CD4-positive, alpha-beta T cell treated with Interleukin-10 for 1 hour (primary cell): ENCODE measurements at regions not wholly inside any gene's neighbourhood (a gene's known extent, or its start where the extent isn't known, plus 50 kb on each side); places are given as distances from the start of the nearest gene placed in this dataset.

Experiments used
- DNase-seq: peaks from one replicate; pipeline ENCODE4 v3.0.0-alpha.2; 2020

GRCh38 chr14:39847194-39847593 lies 415.0 kb upstream of the FBXO33 start:
- no peak for DNase-seq

GRCh38 chr14:39843881-39844280 lies 411.6 kb upstream of the FBXO33 start:
- DNase-seq, result no peak

DNA sequence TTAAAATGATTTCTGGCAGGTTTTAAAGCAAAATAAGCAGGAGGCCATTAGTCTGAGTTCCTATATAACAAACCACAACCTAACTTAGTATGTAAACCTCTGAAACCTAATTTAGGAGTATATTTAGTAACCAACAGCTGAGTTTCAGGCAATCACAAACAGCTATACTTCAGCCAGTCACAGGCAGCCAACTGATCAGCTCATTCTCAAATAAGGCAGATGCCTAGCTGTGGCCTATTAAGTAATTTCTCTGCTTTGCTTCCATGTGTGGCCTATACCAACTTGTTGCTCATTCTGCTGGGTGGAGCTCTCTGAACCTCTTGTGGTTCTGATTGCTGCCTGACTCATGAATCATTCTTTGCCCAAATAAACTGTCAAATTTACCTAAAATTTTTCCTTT lies 408.9 kb upstream of the FBXO33 start:
- DNase-seq, result no peak

DNA sequence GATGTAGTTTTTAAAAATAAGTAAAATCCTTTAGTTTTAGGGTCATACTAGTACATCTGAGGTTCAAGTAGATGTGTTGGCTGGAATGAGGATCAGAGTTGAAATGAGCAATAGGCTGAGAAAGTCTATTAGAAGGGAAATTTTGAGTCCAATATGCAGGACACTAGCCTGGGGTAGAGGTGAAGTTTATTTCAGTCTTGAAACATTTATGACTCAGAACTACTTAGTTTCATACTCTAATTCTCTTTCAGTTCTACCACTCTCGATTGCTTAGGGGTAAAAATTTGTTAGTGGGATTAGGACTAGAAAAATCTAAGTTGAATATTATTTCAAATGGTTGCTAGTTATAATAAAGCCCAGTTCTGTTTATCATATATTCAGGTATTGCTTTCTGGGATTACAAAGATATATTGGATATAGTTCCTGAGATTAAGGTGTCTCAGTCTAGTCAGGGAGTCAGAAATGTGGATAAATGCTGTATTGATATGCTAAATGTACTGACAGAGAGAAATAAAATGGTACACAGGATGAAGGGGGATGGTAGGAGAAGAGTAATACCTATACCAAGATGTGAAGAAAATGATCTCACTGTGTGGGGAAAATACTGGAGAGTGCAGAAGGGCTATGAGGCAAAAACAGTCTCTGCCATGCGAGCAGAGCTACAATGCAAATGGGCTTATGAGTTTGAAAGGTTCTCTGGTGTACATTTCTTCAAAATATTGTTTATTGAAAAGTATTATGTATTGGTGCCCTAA lies 395.8 kb upstream of the FBXO33 start:
- DNase-seq, result no peak

GRCh38 chr14:39812532-39813320 lies 380.5 kb upstream of the FBXO33 start:
- DNase-seq, result no peak

GRCh38 chr14:39807271-39807670 lies 375.0 kb upstream of the FBXO33 start:
- no peak for DNase-seq

DNA sequence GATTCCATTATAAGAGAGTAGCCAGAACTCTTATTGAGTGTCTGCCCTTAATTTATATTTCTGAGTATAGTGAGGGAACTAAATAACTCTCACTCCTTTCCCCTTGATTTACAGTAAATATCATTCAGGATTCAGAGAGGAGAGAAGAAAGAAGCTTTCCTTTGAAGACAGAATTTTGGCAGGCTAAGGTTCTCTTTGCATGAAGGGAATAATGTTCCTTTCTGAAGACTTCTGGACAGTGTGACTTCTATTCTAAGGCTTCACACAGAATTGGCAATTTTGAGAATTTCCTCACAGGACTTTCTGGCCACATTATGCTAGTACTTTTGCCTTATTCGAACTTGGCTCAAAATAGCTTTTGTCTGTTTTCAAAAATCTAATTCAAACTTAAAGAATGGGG lies 352.2 kb upstream of the FBXO33 start:
- no peak for DNase-seq

GRCh38 chr14:39781466-39781865 lies 349.2 kb upstream of the FBXO33 start:
- DNase-seq, result no peak

DNA sequence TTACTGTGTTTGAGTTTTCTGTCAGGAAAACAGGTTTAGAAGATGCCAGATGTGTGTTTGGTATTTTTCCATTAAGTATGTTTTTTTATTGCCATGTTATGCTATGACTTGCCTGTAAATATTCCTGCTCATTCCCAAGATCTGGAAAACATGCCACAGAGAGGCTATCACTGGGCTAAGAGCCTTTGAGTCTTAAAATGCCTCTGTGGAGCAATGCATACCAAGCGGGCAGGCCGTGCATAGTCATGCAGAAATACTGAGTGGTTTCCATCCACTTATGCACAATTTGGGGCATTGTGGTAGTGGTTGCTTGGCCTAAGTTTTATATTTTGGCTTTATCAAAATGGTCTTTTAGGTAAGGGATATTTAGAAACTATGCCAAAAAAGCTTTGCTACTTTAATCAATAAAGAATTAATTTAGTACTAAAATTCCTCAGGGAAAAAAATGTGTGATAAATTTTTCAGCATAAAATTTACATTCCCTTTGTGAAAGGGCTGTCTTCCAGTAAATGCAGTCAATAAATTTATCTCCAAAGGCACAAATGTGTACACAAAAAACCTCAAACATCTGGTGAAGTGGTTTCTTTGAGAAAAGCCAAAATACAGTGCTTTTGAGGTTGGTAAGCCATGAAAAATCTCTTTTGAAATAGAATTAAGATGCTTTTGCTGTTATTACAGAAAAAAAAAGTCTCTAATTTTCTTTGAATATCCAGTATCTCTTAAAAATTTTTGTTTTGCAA lies 341.3 kb upstream of the FBXO33 start:
- DNase-seq, result no peak

DNA sequence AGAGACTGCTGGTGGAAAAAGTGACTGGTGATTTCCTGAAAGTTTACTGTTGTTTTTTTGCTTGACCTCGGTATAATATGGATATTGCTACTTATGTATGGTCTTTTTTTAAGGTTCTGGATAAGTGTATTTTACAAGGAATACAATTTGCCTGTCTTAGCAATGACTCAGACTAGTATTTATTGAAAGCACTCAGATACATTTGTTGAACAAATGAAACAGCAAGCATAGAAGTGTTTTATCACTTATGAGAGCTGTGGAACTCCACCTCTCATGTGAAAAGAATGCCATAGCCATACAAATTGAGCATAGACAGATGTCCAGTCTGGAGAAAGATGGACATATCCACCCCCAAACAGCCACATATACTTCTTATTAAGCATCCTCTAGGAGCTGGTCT lies 340.4 kb upstream of the FBXO33 start:
- no peak for DNase-seq

DNA sequence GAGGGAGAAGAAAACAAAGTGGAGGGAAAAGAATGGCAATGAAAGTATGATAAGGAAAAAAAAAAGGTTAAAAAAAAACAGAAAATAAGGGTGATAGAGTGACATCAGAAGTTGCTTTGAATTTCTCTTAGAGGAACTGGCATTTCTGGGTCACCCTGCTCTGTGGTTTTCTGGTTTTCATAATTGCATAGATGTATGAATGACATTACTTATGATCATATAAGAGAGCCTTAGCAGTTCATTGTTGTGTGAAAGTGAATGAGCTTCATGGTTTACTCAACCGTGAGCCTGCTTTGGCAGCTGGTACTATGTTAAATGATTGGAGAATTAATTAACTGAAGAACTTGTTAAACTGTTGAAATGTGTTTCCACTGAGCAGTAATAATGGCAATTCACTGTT lies 336.4 kb upstream of the FBXO33 start:
- no peak for DNase-seq

DNA sequence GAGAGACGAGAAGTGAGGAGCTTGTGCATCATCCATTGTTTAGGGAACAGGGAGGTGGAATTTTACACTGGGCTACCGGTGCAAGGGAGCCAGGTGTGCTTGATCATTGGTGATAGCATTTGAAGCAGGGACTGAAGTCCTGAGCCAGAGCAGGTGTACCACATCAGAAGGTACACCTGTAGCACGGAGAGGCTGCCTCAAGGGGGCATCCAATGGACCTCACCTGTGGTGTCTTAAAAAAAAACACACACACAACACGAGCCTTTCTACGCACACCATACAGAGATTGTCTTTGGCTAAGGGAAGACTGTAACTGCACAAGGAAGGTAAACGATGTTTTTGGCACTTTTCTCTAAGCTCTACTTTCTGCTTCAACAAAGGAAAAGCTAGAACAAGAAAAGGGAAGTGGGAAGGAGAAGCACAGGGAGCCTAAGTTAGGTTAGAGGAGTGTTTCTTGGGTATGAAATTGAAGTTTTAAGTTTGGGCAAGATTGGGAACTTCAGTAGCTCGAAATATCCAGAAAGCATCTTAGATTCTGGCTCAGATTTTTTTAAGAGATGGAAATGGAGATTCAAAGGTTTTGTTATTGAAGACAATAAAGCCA lies 334.3 kb upstream of the FBXO33 start:
- DNase-seq, result no peak

GRCh38 chr14:39765676-39766075 lies 333.4 kb upstream of the FBXO33 start:
- no peak for DNase-seq

- no peak for DNase-seq
Measured at GRCh38 chr14:39763402-39763890, 331.2 kb upstream of the FBXO33 start.

DNA sequence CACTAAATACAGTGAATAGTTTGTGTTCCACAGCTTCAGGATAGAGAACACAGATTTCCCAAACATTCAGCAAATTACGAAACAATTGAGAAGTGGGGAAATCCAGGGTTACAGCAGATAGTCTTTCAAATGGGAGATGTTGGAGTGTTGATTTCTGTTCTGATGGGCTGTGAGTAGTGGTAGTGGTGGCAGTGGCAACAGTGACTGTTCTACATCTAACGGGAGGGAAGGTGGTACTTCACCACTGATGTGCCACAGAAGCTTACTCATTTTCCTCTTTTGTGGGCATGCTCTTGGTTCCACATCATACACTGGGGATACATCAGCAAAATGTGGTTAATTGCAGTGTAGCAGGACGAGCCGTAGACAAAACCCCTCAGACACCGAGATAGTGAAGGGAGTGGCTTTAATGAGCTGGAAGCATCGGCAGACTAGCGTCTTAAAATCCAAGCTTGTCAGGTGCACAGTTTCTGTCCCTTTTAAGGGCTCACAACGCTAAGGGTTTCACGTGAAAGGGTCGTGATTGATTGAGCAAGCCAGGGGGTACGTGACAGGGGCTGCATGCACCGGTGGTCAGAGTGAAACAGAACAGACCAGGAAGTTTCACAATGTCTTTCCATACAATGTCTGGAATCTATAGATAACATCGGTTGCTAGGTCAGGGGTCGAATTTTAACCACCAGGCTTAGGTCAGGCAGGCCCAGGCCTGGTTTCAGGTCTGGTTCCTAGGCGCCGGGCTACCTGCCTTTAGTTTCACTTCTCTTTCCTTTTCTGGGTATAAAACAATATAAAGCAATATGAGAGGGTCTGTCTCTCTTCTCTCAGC lies 330.6 kb upstream of the FBXO33 start:
- peak; percentile 3 for DNase-seq

DNA sequence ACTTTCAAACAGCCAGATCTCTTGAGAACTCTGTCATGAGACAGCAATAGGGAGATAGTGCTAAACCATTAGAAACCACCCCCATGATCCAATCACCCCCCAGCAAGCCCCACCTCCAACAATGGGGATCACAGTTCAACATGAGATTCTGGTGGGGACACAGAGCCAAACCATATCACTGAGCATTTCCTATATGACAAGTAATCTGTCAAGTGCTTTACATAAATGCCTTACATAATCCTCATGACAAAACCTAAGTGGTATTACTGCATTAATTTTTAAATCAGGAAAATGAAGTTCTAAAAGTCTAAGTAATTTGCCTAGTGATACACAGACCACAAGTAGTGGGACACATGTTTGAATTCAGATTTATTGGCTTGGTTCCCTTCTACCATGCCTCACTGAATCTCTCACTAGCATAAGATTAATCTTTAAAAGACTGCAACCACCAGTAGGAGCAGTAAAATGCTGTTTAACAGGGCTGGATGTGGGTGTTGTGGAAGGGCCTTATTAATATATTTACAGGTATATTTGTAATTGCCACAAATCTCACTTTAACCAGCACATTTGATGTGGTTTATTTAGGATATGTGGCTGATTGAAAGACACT lies 323.1 kb upstream of the FBXO33 start:
- DNase-seq, result no peak

- DNase-seq, result no peak
Measured at GRCh38 chr14:39740454-39740853, 308.2 kb upstream of the FBXO33 start.

DNA sequence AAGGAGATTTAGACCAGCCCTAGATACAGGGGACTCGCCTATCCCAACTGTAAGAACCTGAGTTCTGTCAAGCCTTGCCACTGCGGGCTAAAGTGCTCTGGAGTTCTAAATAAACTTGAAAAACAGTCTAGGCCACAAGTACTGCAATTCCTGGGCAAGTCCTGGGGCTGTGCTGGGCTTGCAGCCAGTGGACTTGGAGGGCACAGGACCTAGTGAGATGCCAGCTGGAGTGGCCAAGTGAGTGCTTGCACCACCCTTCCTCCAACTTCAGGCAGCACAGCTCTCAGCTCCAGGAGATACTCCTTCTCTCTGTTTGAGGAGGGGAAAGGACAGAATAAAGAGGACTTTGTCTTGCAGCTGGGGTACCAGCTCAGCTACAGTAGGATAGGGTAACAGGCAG lies 307.6 kb upstream of the FBXO33 start:
- DNase-seq, result no peak

DNA sequence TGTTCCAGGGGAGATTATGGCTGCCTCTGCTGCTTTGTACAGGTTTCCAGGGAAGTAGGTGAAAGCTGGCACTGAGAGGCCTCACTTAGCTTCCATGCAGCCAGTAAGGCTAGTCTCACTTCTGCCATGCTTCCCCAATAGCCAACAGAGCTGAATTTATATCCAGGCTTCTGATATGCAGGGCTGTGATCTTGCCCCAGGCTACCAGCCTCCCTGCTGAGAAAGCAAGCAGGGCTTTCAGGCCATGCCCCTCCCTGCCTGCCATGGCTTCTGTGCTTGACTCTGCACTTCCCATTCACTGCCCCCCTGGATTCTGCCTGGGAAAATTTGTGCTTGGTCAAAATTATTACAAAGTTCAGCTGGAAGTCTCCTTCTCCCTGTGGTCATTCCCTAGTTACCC lies 302.1 kb upstream of the FBXO33 start:
- no peak for DNase-seq

DNA sequence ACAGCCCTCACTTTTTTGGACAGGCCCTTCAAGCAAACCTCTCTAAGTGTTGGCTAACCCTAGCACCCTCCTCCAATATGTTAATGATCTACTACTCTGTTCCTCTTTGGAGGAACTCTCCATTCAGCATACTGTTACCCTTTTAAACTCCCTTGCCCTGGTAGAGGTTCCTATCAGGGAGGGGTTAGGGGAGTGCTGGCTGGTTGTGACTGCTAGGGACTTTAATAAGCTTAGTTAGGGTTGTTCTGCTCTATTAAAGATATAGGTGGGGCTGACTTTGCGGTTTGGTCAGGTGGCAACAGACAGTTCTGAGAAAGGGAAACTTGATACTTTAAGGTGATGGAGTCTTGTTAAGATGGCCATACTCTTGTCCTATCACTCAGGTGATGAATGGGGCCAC lies 301.5 kb upstream of the FBXO33 start:
- no peak for DNase-seq

GRCh38 chr14:39731912-39732311 lies 299.7 kb upstream of the FBXO33 start:
- DNase-seq, result no peak

DNA sequence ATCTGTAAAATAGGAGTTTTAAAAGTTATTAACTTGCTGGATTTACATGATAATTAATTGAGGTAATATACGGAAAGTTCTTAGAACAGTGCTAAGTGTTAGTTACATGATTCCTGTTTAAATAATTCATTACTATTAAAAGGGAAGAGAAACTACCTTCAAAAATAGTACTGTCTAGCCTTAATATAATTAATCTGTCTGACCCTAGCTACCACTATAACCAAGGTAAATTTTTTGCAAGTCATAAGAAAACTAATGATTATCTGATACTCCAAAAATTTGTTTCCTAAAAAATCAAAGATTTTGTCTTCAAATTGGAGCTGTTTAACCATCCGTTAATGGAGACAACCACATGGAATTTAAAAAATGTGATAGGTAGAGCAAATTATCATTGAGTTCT lies 294.3 kb upstream of the FBXO33 start:
- DNase-seq, result no peak
